MM.1S (cell line): ENCODE measurements at regions not wholly inside any gene's neighbourhood (a gene's known extent, or its start where the extent isn't known, plus 50 kb on each side); places are given as distances from the start of the nearest gene placed in this dataset.
A peak's percentile ranks its signal among the peaks of the same experiment; 100 is the strongest.

Source experiments
- DNase-seq: peaks from one replicate; pipeline ENCODE4 v3.0.0-alpha.2; 2015
- H2AFZ ChIP-seq: fragments of 300-600 bp; sonication (generic); 2 replicates; pipeline ENCODE4 v1.6.0; 2016; ENCODE audit warnings: antibody characterized with exemption, low read length
- H3F3A ChIP-seq: fragments of 300-600 bp; sonication (generic); 2 replicates; pipeline ENCODE4 v1.6.1; 2016; ENCODE audit warnings: mild to moderate bottlenecking, antibody characterized with exemption, low read length, moderate library complexity, mixed read lengths; ENCODE audit not compliant: insufficient read depth
- H3K27ac ChIP-seq: fragments of 300-600 bp; sonication (generic); 2 replicates; pipeline ENCODE4 v1.5.1; 2016; ENCODE audit warnings: mild to moderate bottlenecking, low read length
- H3K27me3 ChIP-seq: fragments of 300-600 bp; sonication (generic); replicated peaks from 2 replicates; pipeline ENCODE4 v1.6.0; 2016; ENCODE audit warnings: low read length; ENCODE audit not compliant: insufficient read depth
- H3K36me3 ChIP-seq: fragments of 300-600 bp; sonication (generic); replicated peaks from 2 replicates; pipeline ENCODE4 v1.6.1; 2016; ENCODE audit warnings: mild to moderate bottlenecking, low read length, mixed read lengths; ENCODE audit not compliant: insufficient read depth
- H3K4me1 ChIP-seq: fragments of 300-600 bp; sonication (generic); 2 replicates; pipeline ENCODE4 v1.6.1; 2016; ENCODE audit warnings: low read length, mixed read lengths
- H3K4me2 ChIP-seq: fragments of 300-600 bp; sonication (generic); 2 replicates; pipeline ENCODE4 v1.6.0; 2016; ENCODE audit warnings: low read depth, low read length
- H3K4me3 ChIP-seq: fragments of 300-600 bp; sonication (generic); 2 replicates; pipeline ENCODE4 v1.5.1; 2016; ENCODE audit warnings: low read length, mixed read lengths
- H3K79me2 ChIP-seq: fragments of 300-600 bp; sonication (generic); 2 replicates; pipeline ENCODE4 v1.6.1; 2016; ENCODE audit warnings: mixed run types, low read length, mixed read lengths
- H3K9ac ChIP-seq: fragments of 300-600 bp; sonication (generic); 2 replicates; pipeline ENCODE4 v1.6.1; 2016; ENCODE audit warnings: low read length, mixed read lengths
- H3K9me2 ChIP-seq: fragments of 300-600 bp; sonication (generic); replicated peaks from 2 replicates; pipeline ENCODE4 v1.6.1; 2016; ENCODE audit warnings: mild to moderate bottlenecking, low read length, mixed read lengths; ENCODE audit not compliant: insufficient read depth
- H3K9me3 ChIP-seq: fragments of 300-600 bp; sonication (generic); replicated peaks from 2 replicates; pipeline ENCODE4 v1.6.1; 2016; ENCODE audit warnings: mild to moderate bottlenecking, low read length, mixed read lengths; ENCODE audit not compliant: insufficient read depth
- H4K20me1 ChIP-seq: fragments of 300-600 bp; sonication (generic); 2 replicates; pipeline ENCODE4 v1.6.1; 2016; ENCODE audit warnings: mild to moderate bottlenecking, low read length, moderate library complexity, mixed read lengths; ENCODE audit not compliant: insufficient read depth
- EZH2 ChIP-seq: fragments of 300-600 bp; sonication (generic); optimal IDR thresholded peaks from 2 replicates; pipeline ENCODE3; 2017; ENCODE audit warnings: low read depth, mild to moderate bottlenecking, antibody characterized with exemption, low read length, mixed read lengths
- EZH2phosphoT487 ChIP-seq: fragments of 300-600 bp; sonication (generic); IDR thresholded peaks from 2 replicates; pipeline ENCODE4 v1.6.1; 2018; ENCODE audit warnings: antibody characterized with exemption, low read length
- TF ChIP-seq, protein P1 (sequence below): fragments of 300-600 bp; sonication (generic); IDR thresholded peaks from 2 replicates; pipeline ENCODE4 v1.5.1; 2016; ENCODE audit warnings: antibody characterized with exemption, low read length, mixed read lengths

DNA sequence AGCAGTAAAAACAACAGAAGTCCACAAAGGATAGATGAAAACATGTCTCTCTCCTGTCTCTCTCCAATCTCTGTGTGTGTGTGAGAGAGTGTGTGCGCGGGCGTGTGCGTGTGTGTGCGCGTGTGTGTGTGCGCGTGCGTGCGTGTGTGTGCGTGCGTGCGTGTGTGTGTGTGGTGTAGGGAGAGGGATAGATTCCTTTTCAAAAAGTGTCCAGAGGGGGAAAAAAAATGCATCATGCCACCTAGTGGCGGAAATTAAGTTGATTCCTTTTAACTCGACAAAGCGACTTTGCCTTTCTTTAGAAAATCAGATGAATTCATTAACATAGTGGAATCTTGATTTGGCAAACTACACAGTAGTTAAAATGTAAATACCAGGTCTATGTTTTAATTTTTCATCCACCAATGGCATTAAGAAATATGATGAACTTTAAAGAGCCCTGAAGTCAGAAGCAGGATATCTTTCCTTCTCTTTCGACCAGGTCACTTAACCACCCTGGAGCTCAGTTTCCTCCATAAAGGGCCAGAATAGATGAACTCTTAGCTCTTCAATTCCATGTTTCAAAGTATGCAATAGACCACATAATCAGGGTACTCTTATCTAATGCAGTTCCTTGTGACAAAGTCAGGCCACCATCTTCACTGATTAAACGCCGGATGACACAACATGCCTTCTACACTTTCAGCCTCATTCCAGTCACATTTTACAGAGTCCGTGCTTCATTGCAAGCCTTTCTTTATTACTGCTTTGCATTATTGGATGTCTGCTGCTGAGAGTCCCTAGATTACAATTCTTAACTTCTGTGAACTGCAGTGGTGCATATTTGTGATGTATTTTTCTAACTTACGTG, 162.8 kb downstream of the FBXO8 start:
- H3K4me2 ChIP-seq: peak overlapping the region; percentile 38; the same call in 1 of the 2 replicates
- DNase-seq: peak; percentile 61

DNA sequence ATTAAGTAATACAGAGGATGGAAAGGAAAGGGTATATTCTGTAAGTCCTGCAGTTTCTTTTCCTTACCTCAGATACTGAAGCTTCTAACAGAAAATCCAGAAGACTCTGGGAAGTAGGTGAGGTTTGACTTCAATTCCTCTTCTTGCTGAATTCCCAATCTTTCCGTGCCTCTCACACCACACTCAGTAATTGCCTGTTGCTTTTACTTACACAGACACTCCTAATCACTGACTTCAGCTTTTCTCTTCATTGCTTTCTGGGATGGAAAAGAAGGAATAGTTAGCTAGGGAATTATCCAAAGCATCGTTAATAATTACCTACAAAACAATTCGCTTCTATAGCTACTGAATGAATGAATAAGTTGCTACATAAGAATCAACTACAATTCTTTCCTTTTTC, 163.6 kb downstream of the FBXO8 start:
- H3K9me2 ChIP-seq: no peaks in the 10 kb centered on the region
- H3K9me3 ChIP-seq: no peaks in the 10 kb centered on the region
- no peak for TF ChIP-seq EZH2
- TF ChIP-seq, protein P1, sequence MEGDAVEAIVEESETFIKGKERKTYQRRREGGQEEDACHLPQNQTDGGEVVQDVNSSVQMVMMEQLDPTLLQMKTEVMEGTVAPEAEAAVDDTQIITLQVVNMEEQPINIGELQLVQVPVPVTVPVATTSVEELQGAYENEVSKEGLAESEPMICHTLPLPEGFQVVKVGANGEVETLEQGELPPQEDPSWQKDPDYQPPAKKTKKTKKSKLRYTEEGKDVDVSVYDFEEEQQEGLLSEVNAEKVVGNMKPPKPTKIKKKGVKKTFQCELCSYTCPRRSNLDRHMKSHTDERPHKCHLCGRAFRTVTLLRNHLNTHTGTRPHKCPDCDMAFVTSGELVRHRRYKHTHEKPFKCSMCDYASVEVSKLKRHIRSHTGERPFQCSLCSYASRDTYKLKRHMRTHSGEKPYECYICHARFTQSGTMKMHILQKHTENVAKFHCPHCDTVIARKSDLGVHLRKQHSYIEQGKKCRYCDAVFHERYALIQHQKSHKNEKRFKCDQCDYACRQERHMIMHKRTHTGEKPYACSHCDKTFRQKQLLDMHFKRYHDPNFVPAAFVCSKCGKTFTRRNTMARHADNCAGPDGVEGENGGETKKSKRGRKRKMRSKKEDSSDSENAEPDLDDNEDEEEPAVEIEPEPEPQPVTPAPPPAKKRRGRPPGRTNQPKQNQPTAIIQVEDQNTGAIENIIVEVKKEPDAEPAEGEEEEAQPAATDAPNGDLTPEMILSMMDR: no peak
- no peak for TF ChIP-seq EZH2phosphoT487
- H3K4me3 ChIP-seq: 0 out of 2 replicates have a peak overlapping the region, but pooled peaks have one; percentile 37
- no peak overlapping the region for H3K9ac ChIP-seq
- H2AFZ ChIP-seq: peak overlapping the region; percentile 57
- H3K79me2 ChIP-seq: no peaks in the 10 kb centered on the region
- no peak for DNase-seq
- no peaks in the 10 kb centered on the region for H4K20me1 ChIP-seq
- H3K4me2 ChIP-seq: peak overlapping the region; percentile 38; the same call in 1 of the 2 replicates
- H3K4me1 ChIP-seq: no peaks in the 10 kb centered on the region
- no peaks in the 10 kb centered on the region for H3K27me3 ChIP-seq
- no peaks in the 10 kb centered on the region for H3F3A ChIP-seq
- no peak overlapping the region for H3K27ac ChIP-seq
- H3K36me3 ChIP-seq: no peaks in the 10 kb centered on the region

More for the DNA sequence above, 162.8 kb downstream of the FBXO8 start:
- Histone ChIP-seq H3K9ac (no peak overlapping the region), H4K20me1 (no peaks in the 10 kb centered on the region), H2AFZ (peak overlapping the region; percentile 57), H3K27me3 (no peaks in the 10 kb centered on the region), H3K4me1 (no peaks in the 10 kb centered on the region), H3K79me2 (no peaks in the 10 kb centered on the region), H3K9me3 (no peaks in the 10 kb centered on the region), H3K4me3 (peak overlapping the region; percentile 37), H3F3A (no peaks in the 10 kb centered on the region), H3K9me2 (no peaks in the 10 kb centered on the region), H3K27ac (no peak overlapping the region), H3K36me3 (no peaks in the 10 kb centered on the region)
- TF ChIP-seq, protein P1: peak; percentile 52
- TF ChIP-seq EZH2: no peak

DNA sequence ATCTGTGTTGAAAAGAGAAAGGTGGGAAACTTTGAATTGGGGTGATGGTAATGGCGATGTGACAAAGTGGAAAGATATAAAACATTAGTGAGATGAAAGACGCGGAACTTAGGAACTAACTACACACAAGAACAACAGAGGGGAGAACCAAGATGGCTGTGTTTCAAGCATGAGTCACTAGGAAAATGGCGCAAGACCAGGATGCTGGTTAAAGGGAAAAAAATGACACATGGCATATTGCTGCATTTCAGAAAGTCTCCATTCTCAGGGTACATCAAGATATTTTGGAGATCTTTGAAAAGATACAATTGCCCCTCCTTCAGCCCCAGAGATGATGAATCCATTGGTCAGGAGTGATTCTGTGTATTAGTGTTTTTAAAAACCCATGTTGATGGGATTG, 164.4 kb downstream of the FBXO8 start:
- Histone ChIP-seq H3K9ac (no peak overlapping the region), H3K79me2 (no peaks in the 10 kb centered on the region), H3K9me2 (no peaks in the 10 kb centered on the region), H3K27me3 (no peaks in the 10 kb centered on the region), H3K27ac (no peak overlapping the region), H3K4me1 (no peaks in the 10 kb centered on the region), H3K36me3 (no peaks in the 10 kb centered on the region), H3K9me3 (no peaks in the 10 kb centered on the region), H4K20me1 (no peaks in the 10 kb centered on the region), H3F3A (no peaks in the 10 kb centered on the region), H2AFZ (no peak overlapping the region), H3K4me2 (no peak overlapping the region), H3K4me3 (no peak overlapping the region)
- no peak for DNase-seq
- TF ChIP-seq, protein P1: no peak
- TF ChIP-seq EZH2phosphoT487: no peak
